Natural killer cell (primary cell): ENCODE measurements at regions not wholly inside any gene's neighbourhood (a gene's known extent, or its start where the extent isn't known, plus 50 kb on each side); places are given as distances from the start of the nearest gene placed in this dataset.

Experiments used
- ATAC-seq, 3 donors: fragments of 150-1000 bp in 2 of 3; fragments of 200-7000 bp in 1 of 3; cut with Tn5 transposase; 1 replicate in 1 of 3; 2 replicates in 2 of 3; pipeline ENCODE4 v1.10.0; 2021; ENCODE audit warnings: mild to moderate bottlenecking in 2 of 3, moderate library complexity in 2 of 3
- DNase-seq, 2 donors: peaks; one replicate each; pipeline versions ENCODE4 v3.0.0 to v3.0.0-alpha.2; 2013 to 2021; ENCODE audit warnings: mixed read lengths in 1 of 2
- H3K27ac ChIP-seq: one replicate; pipeline ENCODE4 v1.5.1; 2013; ENCODE audit warnings: mild to moderate bottlenecking, low read length
- H3K27me3 ChIP-seq: one replicate; pipeline ENCODE4 v1.6.1; 2013; ENCODE audit warnings: low read length; ENCODE audit not compliant: control insufficient read depth, insufficient read depth
- H3K36me3 ChIP-seq: one replicate; pipeline ENCODE4 v1.6.1; 2013; ENCODE audit warnings: low read length; ENCODE audit not compliant: control insufficient read depth, insufficient read depth
- H3K4me1 ChIP-seq: one replicate; pipeline ENCODE4 v1.6.1; 2013; ENCODE audit warnings: low read length; ENCODE audit not compliant: control insufficient read depth, insufficient read depth
- H3K4me3 ChIP-seq: one replicate; pipeline ENCODE4 v1.5.1; 2013; ENCODE audit warnings: low read length
- H3K9me3 ChIP-seq: one replicate; pipeline ENCODE4 v1.6.1; 2013; ENCODE audit warnings: low read length; ENCODE audit not compliant: control insufficient read depth, insufficient read depth
- H3K27ac Mint-ChIP-seq, 2 donors: one replicate each; pipeline ENCODE4 v1.8.0; 2022; ENCODE audit warnings: mild to moderate bottlenecking in 2 of 2, mixed read lengths in 2 of 2, moderate library complexity in 1 of 2
- H3K27me3 Mint-ChIP-seq, 2 donors: one replicate each; pipeline ENCODE4 v1.8.0; 2022; ENCODE audit warnings: low read depth in 2 of 2, mixed read lengths in 2 of 2
- H3K36me3 Mint-ChIP-seq: one replicate; pipeline ENCODE4 v1.8.0; 2022; ENCODE audit warnings: mixed read lengths
- H3K4me1 Mint-ChIP-seq, 2 donors: one replicate each; pipeline ENCODE4 v1.8.0; 2022; ENCODE audit warnings: mixed read lengths in 2 of 2
- H3K4me3 Mint-ChIP-seq: one replicate; pipeline ENCODE4 v1.8.0; 2022; ENCODE audit warnings: mild to moderate bottlenecking, moderate library complexity, mixed read lengths
- H3K9me3 Mint-ChIP-seq, 2 donors: one replicate each; pipeline ENCODE4 v1.8.0; 2022; ENCODE audit warnings: mixed read lengths in 2 of 2
- CTCF ChIP-seq: fragments of 200-600 bp; IDR thresholded peaks from one replicate; pipeline ENCODE4 v1.8.0; 2022; ENCODE audit warnings: antibody characterized with exemption
- WGBS: methylation state at CpG from one replicate; pipeline ENCODE4 v1.1.7; 2013; ENCODE audit warnings: missing lambda C conversion rate; ENCODE audit not compliant: insufficient coverage; 5-methylcytosine and 5-hydroxymethylcytosine counted together
- intact Hi-C: fragments of 100-400 bp; cut with micrococcal nuclease; formaldehyde crosslinking; loops from one replicate; pipeline ENCODE4 v1.14.2; 2022

GRCh38 chr4:66160606-66161005 is 490.3 kb upstream of the EPHA5 start:
- Histone ChIP-seq H3K27me3 (no peaks in the 10 kb centered on the region), H3K4me1 (no peaks in the 10 kb centered on the region), H3K36me3 (no peaks in the 10 kb centered on the region), H3K9me3 (no peaks in the 10 kb centered on the region), H3K4me3 (no peak overlapping the region), H3K27ac (no peak overlapping the region)
- no peak overlapping the region for H3K4me3 Mint-ChIP-seq
- H3K27ac Mint-ChIP-seq = no peak overlapping the region
- intact Hi-C loops = no loop called here
- no peaks in the 10 kb centered on the region for H3K4me1 Mint-ChIP-seq
- H3K27me3 Mint-ChIP-seq = no peaks in the 10 kb centered on the region
- no peaks in the 10 kb centered on the region for H3K36me3 Mint-ChIP-seq
- peaks cover 18 to 36% of the 10 kb centered on the region in 2 donors for H3K9me3 Mint-ChIP-seq
- TF ChIP-seq CTCF = no peak
- DNase-seq = no peak
- no peak for ATAC-seq
- WGBS = no CpG with 5 or more reads among the region's 1 CpG

GRCh38 chr4:66157594-66157993 is 487.3 kb upstream of the EPHA5 start:
- Mint-ChIP-seq H3K27me3 (no peaks in the 10 kb centered on the region), H3K4me1 (no peaks in the 10 kb centered on the region)

GRCh38 chr4:66130042-66130441 is 459.8 kb upstream of the EPHA5 start:
- Histone ChIP-seq H3K36me3 (no peaks in the 10 kb centered on the region), H3K4me3 (no peak overlapping the region), H3K27me3 (no peaks in the 10 kb centered on the region), H3K27ac (no peak overlapping the region), H3K9me3 (no peaks in the 10 kb centered on the region), H3K4me1 (no peaks in the 10 kb centered on the region)
- Mint-ChIP-seq H3K4me1 (no peaks in the 10 kb centered on the region), H3K4me3 (no peak overlapping the region), H3K27ac (no peak overlapping the region), H3K36me3 (no peaks in the 10 kb centered on the region), H3K27me3 (no peaks in the 10 kb centered on the region), H3K9me3 (peaks cover 8 to 12% of the 10 kb centered on the region in 2 donors)
- TF ChIP-seq CTCF = no peak
- intact Hi-C loops = no loop called here
- WGBS = 73% methylated on average over 6 of the region's 6 CpGs
- DNase-seq (no peak), ATAC-seq (no peak)

More at GRCh38 chr4:66157594-66157993, 487.3 kb upstream of the EPHA5 start:
- Histone ChIP-seq H3K4me1 (no peaks in the 10 kb centered on the region), H3K27me3 (no peaks in the 10 kb centered on the region), H3K36me3 (no peaks in the 10 kb centered on the region), H3K9me3 (peaks cover 3% of the 10 kb centered on the region), H3K4me3 (no peak overlapping the region), H3K27ac (no peak overlapping the region)
- peaks cover 7% of the 10 kb centered on the region for H3K36me3 Mint-ChIP-seq
- intact Hi-C loops = no loop called here
- H3K4me3 Mint-ChIP-seq = no peak overlapping the region
- ATAC-seq (no peak), DNase-seq (no peak)
- peaks cover 17 to 29% of the 10 kb centered on the region in 2 donors for H3K9me3 Mint-ChIP-seq
- TF ChIP-seq CTCF = no peak
- no peak overlapping the region for H3K27ac Mint-ChIP-seq

- no peak for ATAC-seq
- Histone ChIP-seq H3K9me3 (no peaks in the 10 kb centered on the region), H3K4me3 (no peak overlapping the region), H3K27ac (no peak overlapping the region), H3K4me1 (no peaks in the 10 kb centered on the region), H3K36me3 (no peaks in the 10 kb centered on the region), H3K27me3 (no peaks in the 10 kb centered on the region)
- intact Hi-C loops = no loop called here
- Mint-ChIP-seq H3K36me3 (no peaks in the 10 kb centered on the region), H3K9me3 (peaks cover 16 to 26% of the 10 kb centered on the region in 2 donors), H3K27me3 (no peaks in the 10 kb centered on the region), H3K27ac (no peak overlapping the region), H3K4me3 (no peak overlapping the region), H3K4me1 (no peaks in the 10 kb centered on the region)
- WGBS = no CpG with 5 or more reads among the region's 1 CpG
- no peak for DNase-seq
- no peak for TF ChIP-seq CTCF
Observed at GRCh38 chr4:66123831-66124413, 453.6 kb upstream of the EPHA5 start.
